CD4-positive, alpha-beta T cell treated with Interleukin-21 for 1 hour (primary cell): ENCODE measurements at regions not wholly inside any gene's neighbourhood (a gene's known extent, or its start where the extent isn't known, plus 50 kb on each side); places are given as distances from the start of the nearest gene placed in this dataset.
"Not testable (repeated sequence)": the region's sequence is repeated elsewhere in the genome, so short reads cannot be mapped to it uniquely, and the experiment has no call there.

Experiments
- DNase-seq: peaks from one replicate; pipeline ENCODE4 v3.0.0-alpha.2; 2020

DNA sequence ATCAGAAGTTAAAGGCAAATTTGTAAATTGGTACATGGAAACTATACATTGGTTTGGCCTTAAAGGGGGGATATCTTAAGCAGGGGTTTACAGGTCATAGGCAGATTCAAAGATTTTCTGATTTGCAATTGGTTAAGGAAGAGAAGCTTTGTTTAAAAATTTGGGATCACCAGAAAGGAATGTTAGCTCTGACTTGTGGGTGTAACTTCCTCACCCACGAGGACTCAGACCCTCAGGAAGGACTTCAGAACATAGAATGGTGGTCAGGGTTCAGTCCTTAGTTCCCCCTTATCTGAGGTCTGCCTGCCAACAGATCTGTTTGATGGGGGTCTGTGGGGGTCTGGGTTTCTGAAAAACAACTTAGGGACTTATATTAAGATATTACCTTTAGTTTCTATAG, 427.4 kb upstream of the DIPK2B start:
- DNase-seq, result no peak

DNA sequence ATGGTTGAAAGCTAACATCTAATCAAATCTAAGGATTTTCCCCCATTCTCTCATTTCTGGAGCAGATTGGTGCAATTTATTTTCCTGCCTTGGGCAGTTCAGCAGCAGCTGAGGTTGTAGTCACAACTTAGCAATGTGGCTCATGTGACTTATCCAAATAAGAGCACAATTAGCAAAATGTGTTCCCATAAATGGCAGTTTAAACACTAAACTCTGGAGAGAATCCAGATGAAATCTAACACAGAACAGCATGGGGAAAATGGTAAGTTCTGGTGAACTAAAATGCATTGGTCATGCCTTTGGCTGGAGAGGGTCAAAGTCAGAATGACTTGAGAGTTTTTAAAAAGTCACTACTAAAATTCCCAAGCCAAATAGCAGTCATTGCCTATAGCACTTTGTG, 422.6 kb upstream of the DIPK2B start:
- no peak for DNase-seq

DNA sequence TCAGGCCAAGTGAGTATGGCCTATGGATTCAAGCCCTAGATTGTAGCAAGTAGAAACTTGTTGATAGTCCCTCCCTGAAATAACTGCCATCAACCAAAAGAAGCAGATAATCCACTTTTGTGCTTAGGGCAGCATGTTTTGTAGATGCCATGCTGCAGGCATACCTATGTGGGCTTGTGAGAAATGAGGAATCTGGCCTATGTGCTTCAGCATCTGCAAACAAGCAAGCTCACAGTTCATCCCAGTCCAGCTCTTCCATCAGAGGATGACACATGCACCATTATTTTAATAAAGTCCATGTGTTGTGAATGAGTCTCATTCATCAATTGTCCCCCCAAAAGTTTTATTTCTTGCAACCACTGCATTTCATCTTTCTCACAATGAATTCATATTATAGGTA, 421.9 kb upstream of the DIPK2B start:
- DNase-seq, result no peak

- DNase-seq, result no peak
These were observed 421.4 kb upstream of the DIPK2B start for GRCh38 chrX:45622042-45622423.

DNA sequence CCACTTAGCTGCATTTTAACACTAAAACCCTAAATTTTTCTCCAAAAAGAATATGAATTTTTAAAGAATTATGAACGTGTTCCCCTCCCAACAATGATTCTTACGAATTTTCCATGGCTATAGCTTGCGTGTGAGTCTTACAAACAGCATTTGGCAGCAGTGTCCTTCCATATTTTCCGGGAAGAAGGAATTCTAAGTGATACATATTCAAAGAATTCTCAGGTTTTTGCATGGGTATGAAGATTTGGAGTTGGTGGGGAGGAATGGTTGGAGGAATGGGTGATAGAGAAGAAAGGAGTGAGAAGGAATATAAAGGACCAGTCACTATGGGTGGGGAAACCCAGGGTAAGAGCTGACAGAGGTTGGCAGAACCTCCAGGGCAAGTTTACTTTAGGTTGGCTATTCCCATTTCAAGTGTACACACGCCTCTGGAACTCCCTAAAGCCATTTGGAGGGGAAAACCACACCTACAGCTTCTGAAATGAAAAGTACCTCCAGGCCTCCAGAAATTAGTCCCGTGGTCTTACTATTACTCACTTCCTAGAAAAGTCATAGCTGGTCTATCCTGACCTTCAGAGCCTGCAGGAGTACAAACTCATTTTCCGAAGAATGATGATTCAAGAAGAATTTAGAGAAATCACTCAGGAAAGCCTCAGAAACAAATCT, 420.8 kb upstream of the DIPK2B start:
- DNase-seq, result no peak

DNA sequence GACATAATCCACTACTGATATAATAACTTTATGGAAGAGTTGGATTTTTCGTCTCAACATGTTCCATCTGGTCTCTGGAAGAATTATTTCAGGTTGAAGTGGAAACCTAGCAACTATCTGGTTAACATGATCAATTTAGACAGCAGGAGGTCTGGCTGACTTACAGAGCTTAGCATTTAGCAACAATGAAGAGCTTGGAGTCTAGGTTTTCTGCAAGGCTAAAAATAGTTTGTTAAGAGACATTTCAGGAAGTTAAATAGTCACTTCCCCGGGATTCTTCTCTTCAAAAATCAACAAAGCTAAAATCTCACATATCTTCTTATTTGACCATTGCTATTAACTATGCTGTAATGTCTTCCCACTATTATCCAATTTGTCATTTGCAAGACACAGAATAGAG, 418.6 kb upstream of the DIPK2B start:
- no peak for DNase-seq

DNA sequence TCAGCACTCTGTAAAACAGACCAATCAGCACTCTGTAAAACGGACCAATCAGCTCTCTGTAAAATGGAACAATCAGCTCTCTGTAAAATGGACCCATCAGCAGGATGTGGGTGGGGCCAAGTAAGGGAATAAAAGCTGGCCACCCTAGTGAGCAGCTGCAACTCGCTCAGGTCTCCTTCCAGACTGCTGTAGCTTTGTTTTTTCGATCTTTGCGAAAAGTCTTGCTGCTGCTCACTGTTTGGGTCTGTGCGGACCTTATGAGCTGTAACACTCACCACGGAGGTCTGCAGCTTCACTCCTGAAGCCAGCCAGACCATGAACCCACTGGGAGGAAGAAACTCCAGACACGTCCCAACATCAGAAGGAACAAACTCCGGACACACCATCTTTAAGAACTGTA, 414.9 kb upstream of the DIPK2B start:
- not testable (repeated sequence) for DNase-seq

GRCh38 chrX:45614853-45615252, 414.2 kb upstream of the DIPK2B start:
- no peak for DNase-seq

DNA sequence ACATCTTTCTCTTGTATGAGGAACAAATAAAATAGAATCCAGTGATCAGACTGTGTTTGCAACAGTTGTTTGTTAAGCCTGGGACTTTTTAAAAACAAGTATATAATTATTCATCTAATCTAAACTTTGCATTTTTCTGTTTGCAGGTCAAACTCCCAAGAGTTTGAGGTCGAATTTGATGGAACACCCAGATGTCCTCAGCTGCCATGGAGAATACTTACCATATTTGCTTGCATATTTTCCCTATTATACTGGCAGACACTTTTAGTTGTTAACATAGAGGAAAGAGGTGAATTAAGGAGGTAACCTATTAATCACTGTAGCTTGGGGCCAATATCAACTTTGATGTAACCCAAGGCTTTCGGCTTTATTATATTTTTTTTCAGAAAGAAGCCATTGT, 401.5 kb upstream of the DIPK2B start:
- DNase-seq, result no peak

GRCh38 chrX:45601052-45601451, 400.4 kb upstream of the DIPK2B start:
- DNase-seq, result no peak

- DNase-seq, result no peak
These were observed 398.2 kb upstream of the DIPK2B start for GRCh38 chrX:45598861-45599260.

DNA sequence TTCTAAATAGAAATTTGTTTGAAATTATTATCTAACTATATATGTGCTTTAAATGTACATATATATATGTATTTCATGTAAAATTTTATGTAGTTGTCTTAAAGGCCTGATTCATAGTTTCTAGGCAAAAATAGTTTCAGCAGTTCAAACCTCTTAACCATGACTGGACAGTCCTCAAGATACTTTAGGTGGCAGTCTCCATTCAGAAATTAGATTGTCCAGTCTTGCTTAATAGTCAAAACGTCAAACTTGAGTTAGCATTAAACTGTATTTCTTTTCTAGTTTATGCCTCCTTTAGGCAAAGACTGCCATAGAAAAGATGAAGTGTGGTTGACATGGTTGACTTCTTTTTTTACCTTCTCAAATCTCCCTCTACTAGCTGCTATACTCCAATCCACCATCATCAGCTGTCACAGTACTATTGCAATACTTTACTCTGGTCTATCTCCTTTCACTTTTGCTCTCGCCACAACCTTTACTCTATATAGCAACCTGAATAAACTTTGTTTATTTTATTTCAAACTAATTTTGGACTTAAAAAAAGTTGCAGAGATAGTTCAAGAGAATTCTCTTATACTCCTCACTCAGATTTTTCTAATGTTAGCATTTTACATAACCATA, 395.6 kb upstream of the DIPK2B start:
- DNase-seq, result no peak

GRCh38 chrX:45592101-45592500, 391.4 kb upstream of the DIPK2B start:
- no peak for DNase-seq

GRCh38 chrX:45591650-45592049, 391.0 kb upstream of the DIPK2B start:
- no peak for DNase-seq

DNA sequence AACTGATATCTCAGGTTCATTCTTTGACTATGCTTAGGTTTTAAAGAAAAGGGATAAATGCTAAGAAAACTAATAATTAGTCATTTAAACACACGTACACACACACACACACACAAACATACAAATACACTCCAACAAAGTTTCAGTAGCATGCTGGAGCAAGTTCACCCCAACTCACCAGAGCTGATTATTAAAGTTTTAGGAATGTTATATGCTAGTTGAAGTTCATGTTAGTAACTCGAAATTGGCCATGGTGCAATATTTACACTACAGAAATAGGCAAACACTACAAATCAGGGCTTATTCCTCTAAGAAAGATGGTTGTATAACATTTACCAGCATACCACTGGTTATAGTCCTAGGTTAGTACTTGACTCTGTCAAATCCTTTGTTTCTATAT, 384.0 kb upstream of the DIPK2B start:
- DNase-seq, result no peak

DNA sequence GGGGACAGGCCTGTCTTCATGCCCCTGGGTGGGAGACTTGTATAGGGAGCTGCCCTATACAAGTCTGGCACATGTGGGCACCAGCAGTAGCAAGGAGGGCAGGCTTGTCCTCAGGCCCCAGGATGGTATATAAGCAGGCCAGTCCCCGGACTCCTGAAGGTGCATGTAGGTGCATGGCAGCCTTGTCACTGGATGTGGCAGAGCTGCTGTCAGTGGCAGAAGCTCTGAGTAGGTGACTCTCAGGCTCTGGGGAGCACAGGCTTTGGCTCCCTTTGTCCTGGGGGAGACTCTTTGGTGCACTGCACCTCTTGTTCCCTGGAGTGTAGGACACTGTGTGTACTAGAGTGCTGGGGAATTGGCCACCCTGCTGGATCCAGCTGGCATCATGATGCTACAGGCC, 376.7 kb upstream of the DIPK2B start:
- DNase-seq, result no peak

DNA sequence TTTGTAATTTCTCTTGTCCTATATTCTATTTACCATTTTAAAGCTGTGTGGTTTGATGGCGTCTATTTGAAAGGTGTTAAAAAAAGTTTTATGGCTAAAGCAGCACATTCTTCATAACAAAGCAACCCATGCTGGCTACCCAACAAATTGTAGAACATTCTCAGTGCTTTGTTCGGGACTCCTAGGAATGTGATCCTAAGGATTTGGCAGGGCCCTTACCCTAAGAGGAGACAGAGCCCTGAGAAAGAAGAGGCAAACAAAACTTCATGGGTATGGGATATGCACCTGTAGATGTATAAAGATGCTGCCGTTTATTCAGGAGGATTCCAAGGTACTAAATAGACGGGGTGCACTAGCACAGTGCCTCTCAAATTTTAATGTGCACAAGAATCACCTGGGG, 370.8 kb upstream of the DIPK2B start:
- DNase-seq, result no peak

- DNase-seq, result no peak
These were observed 365.8 kb upstream of the DIPK2B start for GRCh38 chrX:45566456-45566855.

DNA sequence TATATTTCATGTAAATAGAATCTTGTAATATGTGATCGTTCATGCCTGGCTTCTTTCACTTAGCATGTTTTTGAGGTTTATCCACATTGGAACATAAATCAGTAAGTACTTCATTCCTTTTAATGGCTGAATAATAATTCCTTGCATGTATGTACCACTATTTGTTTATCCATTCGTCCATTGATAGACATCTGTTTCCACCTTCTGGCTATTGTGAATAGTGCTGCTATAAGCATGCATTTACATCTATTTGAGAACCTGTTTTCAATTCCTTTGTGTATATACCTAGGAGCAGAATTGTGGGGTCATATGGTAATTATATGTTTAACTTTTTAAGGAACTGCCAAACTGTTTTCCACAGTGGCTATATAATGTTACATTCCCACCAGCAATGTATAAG, 356.7 kb upstream of the DIPK2B start:
- no peak for DNase-seq

- no peak for DNase-seq
These were observed 354.1 kb upstream of the DIPK2B start for GRCh38 chrX:45554736-45555135.

- DNase-seq, result no peak
These were observed 352.7 kb upstream of the DIPK2B start for GRCh38 chrX:45553417-45553816.

GRCh38 chrX:45546697-45547096, 346.0 kb upstream of the DIPK2B start:
- not testable (repeated sequence) for DNase-seq

DNA sequence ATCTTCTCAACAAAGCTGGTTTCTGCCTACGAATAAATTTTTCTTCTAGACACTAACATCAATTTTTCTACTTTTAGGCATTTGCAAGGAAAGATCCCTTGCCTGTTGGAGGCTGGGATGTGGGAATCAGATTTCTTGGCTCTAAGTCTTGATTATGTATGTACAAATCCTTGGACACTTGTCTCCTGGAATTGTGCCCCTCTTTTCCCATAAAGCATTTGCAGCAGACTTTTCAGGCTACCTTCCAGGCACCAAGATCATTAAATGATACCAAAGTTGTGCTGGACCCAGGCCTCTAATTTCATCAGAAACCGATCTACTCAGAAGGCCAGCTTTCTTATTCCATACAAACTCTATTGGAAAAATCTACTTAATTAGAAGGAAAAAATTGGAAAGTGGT, 339.5 kb upstream of the DIPK2B start:
- no peak for DNase-seq

- no peak for DNase-seq
These were observed 337.3 kb upstream of the DIPK2B start for GRCh38 chrX:45537936-45538335.

- no peak for DNase-seq
These were observed 327.2 kb upstream of the DIPK2B start for GRCh38 chrX:45527834-45528233.
